ENCODE measurements at regions not wholly inside any gene's neighbourhood (a gene's known extent, or its start where the extent isn't known, plus 50 kb on each side); places are given as distances from the start of the nearest gene placed in this dataset.

DNA sequence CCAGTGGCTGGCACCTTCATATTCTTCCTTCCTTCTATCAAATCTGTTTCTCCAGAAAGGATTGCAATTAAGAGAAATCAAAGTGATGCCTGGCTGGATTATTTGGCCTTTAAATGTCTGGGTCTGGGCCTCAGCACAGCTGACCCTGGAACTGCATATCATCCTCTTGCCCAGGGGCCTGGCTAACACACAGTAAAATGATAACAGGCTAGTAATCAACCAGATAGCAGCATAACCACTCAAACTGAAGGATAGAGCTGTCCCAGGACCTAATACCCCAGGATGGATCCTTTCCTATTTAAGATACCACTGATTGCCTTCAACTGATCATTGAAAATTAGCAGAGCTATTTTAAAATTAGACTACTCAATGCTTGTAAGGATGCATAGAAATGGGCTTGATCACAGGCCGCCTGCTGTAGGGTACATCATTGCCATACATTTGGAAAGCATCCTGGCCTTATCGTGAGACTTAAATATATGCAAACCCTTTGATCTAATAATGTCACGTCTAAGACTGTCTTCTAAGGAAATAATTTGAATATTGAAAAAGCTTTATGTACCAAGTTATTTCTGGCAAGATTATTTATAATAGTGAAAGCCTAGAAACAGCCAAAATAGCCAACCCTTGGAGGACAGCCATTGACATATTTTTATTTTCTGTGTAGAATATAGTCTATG lies 144.0 kb upstream of the CHST15 start (continued):
- TF ChIP-seq, protein P1, sequence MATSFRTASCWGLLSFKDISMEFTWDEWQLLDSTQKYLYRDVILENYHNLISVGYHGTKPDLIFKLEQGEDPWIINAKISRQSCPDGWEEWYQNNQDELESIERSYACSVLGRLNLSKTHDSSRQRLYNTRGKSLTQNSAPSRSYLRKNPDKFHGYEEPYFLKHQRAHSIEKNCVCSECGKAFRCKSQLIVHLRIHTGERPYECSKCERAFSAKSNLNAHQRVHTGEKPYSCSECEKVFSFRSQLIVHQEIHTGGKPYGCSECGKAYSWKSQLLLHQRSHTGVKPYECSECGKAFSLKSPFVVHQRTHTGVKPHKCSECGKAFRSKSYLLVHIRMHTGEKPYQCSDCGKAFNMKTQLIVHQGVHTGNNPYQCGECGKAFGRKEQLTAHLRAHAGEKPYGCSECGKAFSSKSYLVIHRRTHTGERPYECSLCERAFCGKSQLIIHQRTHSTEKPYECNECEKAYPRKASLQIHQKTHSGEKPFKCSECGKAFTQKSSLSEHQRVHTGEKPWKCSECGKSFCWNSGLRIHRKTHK (tag by site-specific recombination; IDR thresholded peaks at IDR 0.05) = no peak
- TF ChIP-seq ZNF670 (tag by site-specific recombination; IDR thresholded peaks at IDR 0.05; ENCODE audit: low read depth) (no peak), ZEB2 (tag by site-specific recombination; IDR thresholded peaks at IDR 0.05) (no peak), RBAK (tag by site-specific recombination; IDR thresholded peaks at IDR 0.05) (no peak)

DNA sequence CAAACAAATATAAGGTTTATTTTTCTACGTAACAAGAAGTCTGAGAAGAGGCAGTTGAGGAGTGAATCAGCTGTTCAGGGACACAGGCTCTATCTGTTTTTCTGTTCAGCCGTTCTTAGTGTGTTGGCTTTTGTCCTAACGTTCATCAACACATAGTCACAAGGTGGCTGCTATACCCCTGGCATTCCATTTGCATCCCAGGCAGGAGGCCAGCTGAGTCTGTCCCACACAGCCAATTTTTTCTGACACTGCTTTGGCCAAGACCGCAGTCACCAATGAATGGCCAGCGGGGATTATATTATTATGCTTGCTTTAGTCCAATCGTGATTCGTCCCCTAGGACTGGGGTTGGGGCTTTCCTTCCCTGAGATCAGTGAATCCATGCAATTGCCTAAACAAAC lies 143.4 kb upstream of the CHST15 start:
- Histone ChIP-seq H3K9me3 (ENCODE audit: control insufficient read depth, insufficient read depth, low read depth, low read length) (no peaks in the 10 kb centered on the region), H3K36me3 (ENCODE audit: control insufficient read depth in 2 of 2, insufficient read depth in 1 of 2, low read length in 2 of 2) (no peaks in the 10 kb centered on the region), H3K4me3 (ENCODE audit: low read depth, low read length) (no peak overlapping the region), H3K27ac (ENCODE audit: extremely low read depth, low read depth, low read length) (no peak overlapping the region), H3K4me1 (ENCODE audit: control insufficient read depth, insufficient read depth, low read length) (no peaks in the 10 kb centered on the region)
- ChIA-PET POLR2A (no interaction called here), CTCF (interaction anchor here (1.3 kb wide), 1 partner anchor 32 kb away, joined by 7 read pairs; no protein-coding TSS in a partner anchor)
- TF ChIP-seq, protein P2, sequence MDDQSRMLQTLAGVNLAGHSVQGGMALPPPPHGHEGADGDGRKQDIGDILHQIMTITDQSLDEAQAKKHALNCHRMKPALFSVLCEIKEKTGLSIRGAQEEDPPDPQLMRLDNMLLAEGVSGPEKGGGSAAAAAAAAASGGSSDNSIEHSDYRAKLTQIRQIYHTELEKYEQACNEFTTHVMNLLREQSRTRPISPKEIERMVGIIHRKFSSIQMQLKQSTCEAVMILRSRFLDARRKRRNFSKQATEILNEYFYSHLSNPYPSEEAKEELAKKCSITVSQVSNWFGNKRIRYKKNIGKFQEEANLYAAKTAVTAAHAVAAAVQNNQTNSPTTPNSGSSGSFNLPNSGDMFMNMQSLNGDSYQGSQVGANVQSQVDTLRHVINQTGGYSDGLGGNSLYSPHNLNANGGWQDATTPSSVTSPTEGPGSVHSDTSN (CRISPR knock-in tag; IDR thresholded peaks at IDR 0.05) = no peak
- TF ChIP-seq ZNF211 (tag by site-specific recombination; IDR thresholded peaks at IDR 0.05; ENCODE audit: low read depth) = no peak
- TF ChIP-seq ZNF610 (tag by site-specific recombination; IDR thresholded peaks at IDR 0.05; ENCODE audit: borderline replicate concordance) = no peak

DNA sequence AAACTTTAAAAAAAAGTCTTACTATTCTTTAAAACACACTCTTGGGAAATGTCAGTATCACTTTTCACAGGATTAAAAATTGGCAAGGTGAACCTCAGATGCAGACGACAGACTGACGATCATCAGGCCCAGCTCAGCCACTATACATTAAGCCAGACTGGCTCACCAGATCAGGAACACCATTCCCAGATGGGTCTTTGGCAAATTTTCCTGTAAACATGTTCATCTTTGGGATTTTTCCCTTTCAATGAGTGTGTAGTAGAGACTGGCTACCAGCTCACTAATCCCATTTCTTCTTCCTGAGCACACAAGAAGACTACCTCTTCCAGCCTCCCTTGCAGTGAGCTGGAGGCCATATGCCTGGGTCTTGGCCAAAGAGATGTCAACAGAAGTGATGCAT lies 142.7 kb upstream of the CHST15 start:
- no peak overlapping the region for H3K27ac ChIP-seq (ENCODE audit: extremely low read depth, low read depth, low read length)
- no peaks in the 10 kb centered on the region for H3K4me1 ChIP-seq (ENCODE audit: control insufficient read depth, insufficient read depth, low read length)
- ChIA-PET POLR2A (no interaction called here), CTCF (interaction anchor here (1.3 kb wide), 1 partner anchor 31 kb away, joined by 7 read pairs; no protein-coding TSS in a partner anchor)
- no peaks in the 10 kb centered on the region for H3K9me3 ChIP-seq (ENCODE audit: control insufficient read depth, insufficient read depth, low read depth, low read length)
- no peaks in the 10 kb centered on the region for H3K36me3 ChIP-seq (ENCODE audit: control insufficient read depth in 2 of 2, insufficient read depth in 1 of 2, low read length in 2 of 2)
- no peak overlapping the region for H3K4me3 ChIP-seq (ENCODE audit: low read depth, low read length)
- TF ChIP-seq ZNF19 (tag by site-specific recombination; IDR thresholded peaks at IDR 0.05; ENCODE audit: low read depth) (no peak), ZNF549 (tag by site-specific recombination; IDR thresholded peaks at IDR 0.05) (no peak), ZNF221 (tag by site-specific recombination; IDR thresholded peaks at IDR 0.05; ENCODE audit: borderline replicate concordance) (no peak), ZNF596 (tag by site-specific recombination; IDR thresholded peaks at IDR 0.05) (no peak), ZFP41 (tag by site-specific recombination; IDR thresholded peaks at IDR 0.05; ENCODE audit: borderline replicate concordance) (no peak), ZNF670 (tag by site-specific recombination; IDR thresholded peaks at IDR 0.05; ENCODE audit: low read depth) (no peak), ZNF266 (tag by site-specific recombination; IDR thresholded peaks at IDR 0.05; ENCODE audit: low read depth) (no peak), ZNF707 (tag by site-specific recombination; IDR thresholded peaks at IDR 0.05) (no peak), HOXD13 (CRISPR knock-in tag; IDR thresholded peaks at IDR 0.05; ENCODE audit: borderline replicate concordance) (no peak), TCF7L2 (IDR thresholded peaks at IDR 0.05; ENCODE audit: borderline replicate concordance, low read depth, low read length) (no peak), ZBTB1 (tag by site-specific recombination; IDR thresholded peaks at IDR 0.05) (no peak), PRDM1 (tag by site-specific recombination; IDR thresholded peaks at IDR 0.05) (no peak), KLF9 (tag by site-specific recombination; IDR thresholded peaks at IDR 0.05; ENCODE audit: low read depth) (no peak)
- TF ChIP-seq, protein P3, sequence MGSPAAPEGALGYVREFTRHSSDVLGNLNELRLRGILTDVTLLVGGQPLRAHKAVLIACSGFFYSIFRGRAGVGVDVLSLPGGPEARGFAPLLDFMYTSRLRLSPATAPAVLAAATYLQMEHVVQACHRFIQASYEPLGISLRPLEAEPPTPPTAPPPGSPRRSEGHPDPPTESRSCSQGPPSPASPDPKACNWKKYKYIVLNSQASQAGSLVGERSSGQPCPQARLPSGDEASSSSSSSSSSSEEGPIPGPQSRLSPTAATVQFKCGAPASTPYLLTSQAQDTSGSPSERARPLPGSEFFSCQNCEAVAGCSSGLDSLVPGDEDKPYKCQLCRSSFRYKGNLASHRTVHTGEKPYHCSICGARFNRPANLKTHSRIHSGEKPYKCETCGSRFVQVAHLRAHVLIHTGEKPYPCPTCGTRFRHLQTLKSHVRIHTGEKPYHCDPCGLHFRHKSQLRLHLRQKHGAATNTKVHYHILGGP (tag by site-specific recombination; IDR thresholded peaks at IDR 0.05) = no peak
- TF ChIP-seq, protein P4, sequence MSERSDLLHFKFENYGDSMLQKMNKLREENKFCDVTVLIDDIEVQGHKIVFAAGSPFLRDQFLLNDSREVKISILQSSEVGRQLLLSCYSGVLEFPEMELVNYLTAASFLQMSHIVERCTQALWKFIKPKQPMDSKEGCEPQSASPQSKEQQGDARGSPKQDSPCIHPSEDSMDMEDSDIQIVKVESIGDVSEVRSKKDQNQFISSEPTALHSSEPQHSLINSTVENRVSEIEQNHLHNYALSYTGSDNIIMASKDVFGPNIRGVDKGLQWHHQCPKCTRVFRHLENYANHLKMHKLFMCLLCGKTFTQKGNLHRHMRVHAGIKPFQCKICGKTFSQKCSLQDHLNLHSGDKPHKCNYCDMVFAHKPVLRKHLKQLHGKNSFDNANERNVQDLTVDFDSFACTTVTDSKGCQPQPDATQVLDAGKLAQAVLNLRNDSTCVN (tag by site-specific recombination; optimal IDR thresholded peaks at IDR 0.05) = no peak

Measured in HEK293 (cell line).